ENCODE measurements at regions not wholly inside any gene's neighbourhood (a gene's known extent, or its start where the extent isn't known, plus 50 kb on each side); places are given as distances from the start of the nearest gene placed in this dataset.
"Not testable (repeated sequence)": the region's sequence is repeated elsewhere in the genome, so short reads cannot be mapped to it uniquely, and the experiment has no call there.

DNA sequence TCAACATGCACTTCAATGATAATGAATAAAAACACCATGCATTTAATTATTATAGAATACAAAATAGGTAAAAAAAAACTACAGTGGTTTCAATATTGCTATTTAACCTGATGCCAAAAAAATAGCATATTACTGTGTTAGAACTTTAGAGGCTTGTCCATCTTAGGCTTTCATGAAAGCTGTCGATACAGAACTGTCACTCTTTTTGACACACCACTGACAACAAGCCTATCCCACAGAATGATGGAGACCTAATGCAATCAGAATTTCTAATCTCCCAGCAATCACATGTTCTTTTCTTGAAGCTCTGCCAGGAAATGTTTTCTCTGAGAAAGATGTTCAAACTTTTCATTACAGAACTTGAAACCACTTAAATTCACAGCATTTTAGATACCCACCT, 490.3 kb upstream of the EPHA6 start:
- no peak for DNase-seq (ENCODE audit: low read depth)

- DNase-seq (ENCODE audit: low read depth): no peak
Observed at GRCh38 chr3:96330795-96331194, 483.6 kb upstream of the EPHA6 start.

DNA sequence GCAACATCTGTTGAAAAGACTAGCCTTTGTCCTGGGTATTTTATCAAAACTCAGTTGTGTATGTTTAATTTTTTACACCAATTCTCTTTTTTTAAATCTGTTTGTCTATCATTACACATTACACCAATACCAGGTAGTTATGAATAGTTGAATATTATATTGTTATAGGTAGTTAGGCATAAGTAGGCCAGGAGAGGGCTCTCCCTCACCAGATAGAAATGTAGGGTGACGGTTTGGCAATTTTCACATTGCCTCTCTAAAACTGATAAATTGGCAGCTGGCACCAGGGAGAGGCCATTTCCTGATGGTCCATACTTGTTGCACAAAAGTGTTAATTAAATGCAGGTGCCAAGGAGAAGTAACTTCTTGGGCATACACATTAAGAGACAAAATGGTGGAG, 483.1 kb upstream of the EPHA6 start:
- no peak for DNase-seq (ENCODE audit: low read depth)

DNA sequence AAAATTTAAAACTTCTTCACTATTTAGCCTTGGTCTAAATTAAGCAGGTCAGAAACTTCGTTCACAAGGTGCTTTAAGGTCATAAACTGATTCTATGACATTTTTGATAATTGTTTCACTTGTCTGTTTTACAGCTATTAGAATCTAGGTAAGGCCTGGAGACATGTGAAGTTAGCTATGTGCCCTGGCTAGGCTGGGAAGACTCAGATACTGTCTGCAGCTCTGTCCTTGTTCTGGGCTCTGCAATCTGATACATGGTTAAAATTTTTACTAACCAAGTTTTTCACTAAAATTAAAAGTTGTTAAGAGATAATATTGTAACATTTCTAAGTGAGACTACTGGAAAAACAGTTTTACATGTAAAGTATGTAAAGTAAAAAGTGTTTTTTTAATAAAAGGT, 479.6 kb upstream of the EPHA6 start:
- DNase-seq (ENCODE audit: low read depth): no peak

- DNase-seq (ENCODE audit: low read depth): no peak
Observed at GRCh38 chr3:96347289-96347688, 467.1 kb upstream of the EPHA6 start.

GRCh38 chr3:96351598-96351997, 462.8 kb upstream of the EPHA6 start:
- not testable (repeated sequence) for DNase-seq (ENCODE audit: low read depth)

- DNase-seq (ENCODE audit: low read depth): no peak
Observed at GRCh38 chr3:96354106-96354505, 460.3 kb upstream of the EPHA6 start.

GRCh38 chr3:96354742-96355141, 459.7 kb upstream of the EPHA6 start:
- DNase-seq (ENCODE audit: low read depth): peak; percentile 26

DNA sequence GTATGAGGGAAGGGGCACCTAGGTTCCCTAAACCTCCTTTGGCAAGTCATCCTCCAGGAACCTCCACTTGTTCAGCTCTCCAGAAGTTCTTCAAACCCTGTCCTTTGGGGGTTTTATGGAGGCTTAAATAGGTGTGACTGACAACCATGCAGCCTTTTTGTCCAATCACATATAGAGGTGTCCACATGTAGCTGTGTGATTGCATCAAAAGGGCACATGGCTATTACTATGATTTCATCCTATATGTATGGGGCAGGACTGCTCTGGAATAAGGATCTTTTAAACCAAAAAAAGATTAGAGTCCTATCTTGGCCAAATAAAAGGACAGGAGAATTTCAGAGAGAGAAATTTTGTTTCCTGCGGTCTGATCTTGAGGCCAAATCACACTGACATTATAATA, 453.2 kb upstream of the EPHA6 start:
- no peak for DNase-seq (ENCODE audit: low read depth)

DNA sequence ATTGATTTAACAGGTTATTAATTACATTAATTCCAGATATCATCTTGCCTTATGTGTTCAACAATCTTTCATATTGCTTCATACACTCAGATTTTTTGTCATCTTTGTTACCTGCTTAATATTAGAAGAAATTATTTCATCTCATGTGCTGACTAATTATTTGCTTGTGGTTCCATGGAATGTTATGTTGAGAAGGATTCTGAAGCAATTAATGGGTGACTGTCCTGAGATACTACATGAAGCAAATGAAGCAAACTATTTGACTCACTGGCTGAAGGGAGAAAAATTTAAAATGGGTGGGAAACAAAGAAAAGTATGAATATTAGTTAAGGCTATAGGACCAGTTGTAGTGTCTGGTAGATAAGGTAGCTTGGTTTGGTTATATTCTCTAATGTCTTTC, 443.8 kb upstream of the EPHA6 start:
- DNase-seq (ENCODE audit: low read depth): no peak

DNA sequence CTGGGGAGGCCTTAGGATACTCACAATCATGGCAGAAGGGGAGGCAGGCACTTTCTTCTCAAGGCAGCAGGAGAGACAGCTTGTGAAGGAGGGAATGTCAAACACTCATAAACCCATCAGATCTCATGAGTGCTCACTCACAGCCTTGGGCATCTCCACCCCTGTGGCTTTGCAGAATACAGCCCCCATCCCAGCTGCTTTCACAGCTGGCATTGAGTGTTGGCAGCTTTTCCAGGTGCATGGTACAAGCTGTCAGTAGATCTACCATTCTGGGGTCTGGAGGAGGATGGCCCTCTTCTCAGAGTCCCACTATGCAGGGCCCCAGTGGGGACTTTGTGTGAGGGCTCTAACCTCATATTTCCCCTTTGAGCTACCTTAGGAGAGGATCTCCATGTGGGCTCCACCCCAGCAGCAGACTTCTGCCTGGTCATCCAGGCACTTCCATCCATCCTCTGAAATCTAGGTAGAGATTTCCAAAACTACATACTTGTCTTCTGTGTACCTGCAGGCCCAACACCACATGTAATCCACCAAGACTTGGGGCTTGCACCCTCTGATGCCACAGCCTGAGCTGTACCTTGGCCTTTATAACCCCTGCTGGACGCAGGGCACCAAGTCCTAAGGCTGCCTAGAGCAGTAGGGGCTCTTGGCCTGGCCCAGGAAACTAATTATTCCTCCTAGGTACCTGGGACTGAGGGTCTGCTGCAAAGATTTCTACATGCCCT, 404.2 kb upstream of the EPHA6 start:
- no peak for DNase-seq (ENCODE audit: low read depth)

DNA sequence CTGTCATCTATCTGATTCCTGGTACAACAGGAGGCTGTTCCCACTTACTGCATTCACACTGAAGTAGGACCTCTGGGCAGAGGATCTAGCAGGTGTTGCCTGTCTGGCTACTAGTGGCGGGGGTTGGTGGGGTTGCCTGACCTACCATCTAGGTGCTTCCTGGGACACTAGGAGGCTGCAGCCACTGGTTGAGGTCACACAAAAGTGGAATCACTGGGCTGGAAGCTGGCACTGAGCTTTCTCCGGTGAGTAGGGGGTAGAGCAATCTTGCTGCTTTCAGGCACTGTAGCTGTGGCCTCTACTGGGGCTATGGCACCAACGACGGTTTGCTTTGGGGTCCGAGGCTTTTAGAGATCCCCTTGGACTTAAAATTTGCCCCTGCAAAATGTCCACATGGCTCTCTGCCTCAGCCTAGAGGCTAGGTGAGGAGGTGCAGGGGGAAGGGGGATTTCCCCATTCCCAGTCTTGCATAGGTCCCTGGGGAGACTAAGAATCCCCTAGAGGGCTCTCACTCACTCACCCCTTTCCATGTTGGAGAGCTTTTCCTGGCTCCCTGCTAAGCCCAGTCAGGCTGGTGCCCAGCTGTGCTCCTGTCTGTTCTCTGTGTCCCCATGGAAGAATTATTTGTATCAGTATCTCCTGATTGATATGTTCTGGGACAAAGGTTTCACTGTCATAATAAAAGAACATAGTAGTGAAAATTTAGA, 397.7 kb upstream of the EPHA6 start:
- DNase-seq (ENCODE audit: low read depth): no peak

GRCh38 chr3:96428097-96428496, 386.3 kb upstream of the EPHA6 start:
- no peak for DNase-seq (ENCODE audit: low read depth)

DNA sequence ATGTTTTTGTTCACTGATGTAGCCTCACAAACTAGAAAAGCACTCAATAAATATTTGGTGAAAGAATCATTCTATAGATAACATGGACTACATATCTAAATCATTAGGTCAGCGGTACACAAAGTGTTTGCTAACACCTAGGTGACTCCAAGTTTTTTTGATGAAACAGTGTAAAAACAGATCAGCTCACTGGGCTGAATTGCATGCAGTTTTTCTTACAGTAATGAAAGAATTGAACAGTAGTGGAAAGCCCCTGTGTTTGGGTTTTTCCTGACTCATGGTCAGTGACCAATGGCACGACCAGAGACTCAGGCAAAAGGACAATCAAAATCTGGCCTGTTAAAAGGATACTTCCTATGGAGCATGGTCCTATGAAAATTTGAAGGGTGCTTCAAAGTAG, 384.3 kb upstream of the EPHA6 start:
- no peak for DNase-seq (ENCODE audit: low read depth)

DNA sequence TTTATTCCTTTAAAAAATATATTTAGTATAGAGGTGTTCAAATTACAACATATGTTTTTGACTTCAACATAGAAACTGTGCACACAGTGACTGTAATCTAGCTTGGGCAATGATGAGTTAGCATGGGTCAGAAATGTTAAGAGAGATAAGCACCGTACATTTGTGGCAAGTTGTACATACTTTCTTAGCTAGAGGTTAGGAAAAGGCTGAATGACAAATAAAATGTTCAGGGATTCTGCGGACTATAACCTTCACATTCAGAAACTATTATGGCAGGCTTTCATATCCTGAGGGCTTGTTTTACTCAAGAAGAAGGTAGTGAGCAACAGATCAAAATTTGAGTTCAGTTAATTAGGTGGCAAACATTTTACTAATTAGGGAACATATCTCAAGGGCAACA, 379.7 kb upstream of the EPHA6 start:
- DNase-seq (ENCODE audit: low read depth): no peak

- no peak for DNase-seq (ENCODE audit: low read depth)
Observed at GRCh38 chr3:96449346-96449745, 365.0 kb upstream of the EPHA6 start.

GRCh38 chr3:96449803-96450202, 364.6 kb upstream of the EPHA6 start:
- DNase-seq (ENCODE audit: low read depth): no peak

GRCh38 chr3:96450699-96451098, 363.7 kb upstream of the EPHA6 start:
- no peak for DNase-seq (ENCODE audit: low read depth)

DNA sequence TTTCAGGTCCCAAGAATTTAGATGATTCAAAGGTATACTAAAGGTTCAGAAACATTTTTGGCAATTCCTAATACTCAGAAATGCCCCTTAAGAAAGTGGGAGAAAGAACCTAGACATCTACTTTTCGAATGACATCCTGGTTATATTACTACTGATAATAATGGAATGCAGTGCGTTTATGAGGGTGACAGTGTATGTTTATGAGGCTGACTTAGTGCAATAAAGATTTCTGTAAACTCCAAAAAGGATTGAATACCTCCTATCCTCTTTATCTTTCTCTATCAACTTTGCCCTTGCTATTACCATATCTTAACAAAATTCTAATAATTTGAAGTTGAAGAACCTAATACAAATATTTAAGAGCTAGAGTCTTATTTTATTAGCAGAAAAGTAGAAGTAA, 348.9 kb upstream of the EPHA6 start:
- no peak for DNase-seq (ENCODE audit: low read depth)

DNA sequence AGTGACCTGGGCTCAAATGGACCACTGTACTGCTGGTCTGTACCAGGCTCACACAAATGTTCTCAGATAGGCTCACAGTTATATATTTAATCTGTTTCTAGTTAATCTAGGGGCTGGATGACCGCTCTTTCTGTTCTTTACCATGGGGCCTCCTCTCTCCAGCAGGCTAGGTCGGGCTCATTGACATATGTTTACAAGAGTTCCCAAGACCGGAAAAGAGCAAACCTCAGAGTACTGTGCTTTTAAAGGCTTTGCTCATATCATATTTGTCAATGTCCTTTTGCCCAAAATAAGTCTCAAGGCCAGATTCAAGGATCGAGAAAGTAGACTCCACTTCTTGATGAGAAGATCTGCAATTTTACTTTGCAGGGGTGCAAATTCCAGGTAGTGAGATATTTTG, 348.0 kb upstream of the EPHA6 start:
- DNase-seq (ENCODE audit: low read depth): no peak

- no peak for DNase-seq (ENCODE audit: low read depth)
Observed at GRCh38 chr3:96467639-96468038, 346.8 kb upstream of the EPHA6 start.

GRCh38 chr3:96478496-96478895, 335.9 kb upstream of the EPHA6 start:
- peak; percentile 2 for DNase-seq (ENCODE audit: low read depth)

- DNase-seq (ENCODE audit: low read depth): no peak
Observed at GRCh38 chr3:96480881-96481280, 333.5 kb upstream of the EPHA6 start.

DNA sequence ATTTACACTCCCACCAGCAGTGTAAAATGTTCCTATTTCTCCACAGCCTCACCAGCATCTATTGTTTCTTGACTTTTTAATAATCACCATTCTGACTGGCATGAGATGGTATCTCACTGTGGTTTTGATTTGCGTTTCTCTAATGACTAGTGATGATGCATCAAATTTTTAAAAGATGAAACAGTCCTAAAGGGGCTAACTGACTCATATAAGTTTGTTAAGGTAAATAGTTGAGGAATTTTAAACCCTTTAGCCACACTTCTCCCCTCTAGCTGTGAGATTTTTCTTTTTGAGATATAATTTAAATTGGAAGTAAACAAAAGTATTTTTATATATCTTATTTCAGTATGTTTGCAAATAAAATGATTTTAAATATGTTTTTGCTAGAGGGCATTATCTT, 331.2 kb upstream of the EPHA6 start:
- DNase-seq (ENCODE audit: low read depth): peak; percentile 6
